Activated B cell treated with CpG ODN at 0.5 μM for 24 hours (primary cell): ENCODE measurements at regions not wholly inside any gene's neighbourhood (a gene's known extent, or its start where the extent isn't known, plus 50 kb on each side); places are given as distances from the start of the nearest gene placed in this dataset.

ENCODE experiments used
- ATAC-seq: fragments of 200-7000 bp; cut with Tn5 transposase; one replicate; pipeline ENCODE4 v1.10.0; 2021; ENCODE audit warnings: low read depth, mild to moderate bottlenecking, moderate library complexity
- CTCF ChIA-PET: fragments of 350-600 bp; sonication (Branson Sonifier 250); formaldehyde crosslinking; loops from one replicate; lab custom pipeline; 2021; ENCODE audit warnings: antibody characterized with exemption; lab: Charles Lee
- POLR2A ChIA-PET: fragments of 350-600 bp; sonication (Branson Sonifier 250); formaldehyde crosslinking; loops from one replicate; lab custom pipeline; 2021; ENCODE audit warnings: antibody characterized with exemption; lab: Charles Lee
- DNase-seq: peaks from one replicate; pipeline ENCODE4 v3.0.0; 2022
- H3K27ac Mint-ChIP-seq: one replicate; pipeline ENCODE4 v1.8.0; 2020; ENCODE audit warnings: mixed read lengths
- H3K27me3 Mint-ChIP-seq: one replicate; pipeline ENCODE4 v1.8.0; 2021; ENCODE audit warnings: mixed read lengths
- H3K36me3 Mint-ChIP-seq: one replicate; pipeline ENCODE4 v1.8.0; 2021; ENCODE audit warnings: low read depth, mixed read lengths
- H3K4me1 Mint-ChIP-seq: one replicate; pipeline ENCODE4 v1.8.0; 2021; ENCODE audit warnings: mixed read lengths
- H3K4me3 Mint-ChIP-seq: one replicate; pipeline ENCODE4 v1.8.0; 2020; ENCODE audit warnings: mild to moderate bottlenecking, mixed read lengths
- H3K9me3 Mint-ChIP-seq: one replicate; pipeline ENCODE4 v1.8.0; 2020; ENCODE audit warnings: mixed read lengths
- CTCF ChIP-seq: fragments of 200-600 bp; IDR thresholded peaks from one replicate; pipeline ENCODE4 v1.8.0; 2022; ENCODE audit warnings: antibody characterized with exemption, mild to moderate bottlenecking
- intact Hi-C: fragments of 100-400 bp; cut with micrococcal nuclease; formaldehyde crosslinking; loops from one replicate; pipeline ENCODE4 v1.15.1; 2024

GRCh38 chr19:30969591-30969990 is 379.6 kb downstream of the TSHZ3 start:
- CTCF ChIA-PET: no interaction called here
- ATAC-seq (no peak), DNase-seq (no peak)
- POLR2A ChIA-PET: no interaction called here
- H3K27ac Mint-ChIP-seq: no peak overlapping the region
- no peaks in the 10 kb centered on the region for H3K4me1 Mint-ChIP-seq
- peaks cover 16% of the 10 kb centered on the region for H3K9me3 Mint-ChIP-seq
- no peak for TF ChIP-seq CTCF
- no peaks in the 10 kb centered on the region for H3K27me3 Mint-ChIP-seq
- intact Hi-C loops: no loop called here
- H3K36me3 Mint-ChIP-seq: no peaks in the 10 kb centered on the region
- no peak overlapping the region for H3K4me3 Mint-ChIP-seq

- intact Hi-C loops: no loop called here
- no peak for TF ChIP-seq CTCF
- no peaks in the 10 kb centered on the region for H3K4me1 Mint-ChIP-seq
- no peaks in the 10 kb centered on the region for H3K36me3 Mint-ChIP-seq
- POLR2A ChIA-PET: no interaction called here
- ATAC-seq (no peak), DNase-seq (no peak)
- no peaks in the 10 kb centered on the region for H3K27me3 Mint-ChIP-seq
- H3K27ac Mint-ChIP-seq: no peak overlapping the region
- peaks cover 16% of the 10 kb centered on the region for H3K9me3 Mint-ChIP-seq
- CTCF ChIA-PET: no interaction called here
- no peak overlapping the region for H3K4me3 Mint-ChIP-seq
These were observed 380.3 kb downstream of the TSHZ3 start for GRCh38 chr19:30968841-30969399.

- Mint-ChIP-seq H3K4me1 (no peaks in the 10 kb centered on the region), H3K9me3 (peaks cover 16% of the 10 kb centered on the region), H3K27me3 (no peaks in the 10 kb centered on the region), H3K27ac (no peak overlapping the region), H3K4me3 (no peak overlapping the region), H3K36me3 (no peaks in the 10 kb centered on the region)
- no peak for DNase-seq
- ChIA-PET CTCF (no interaction called here), POLR2A (no interaction called here)
- intact Hi-C loops: no loop called here
- no peak for ATAC-seq
- TF ChIP-seq CTCF: no peak
These were observed 381.0 kb downstream of the TSHZ3 start for GRCh38 chr19:30968210-30968609.

- intact Hi-C loops: no loop called here
- no peaks in the 10 kb centered on the region for H3K4me1 Mint-ChIP-seq
- ATAC-seq: no peak
These were observed 382.8 kb downstream of the TSHZ3 start for GRCh38 chr19:30966486-30966885.

GRCh38 chr19:30959011-30959410 is 390.2 kb downstream of the TSHZ3 start:
- Mint-ChIP-seq H3K4me1 (no peaks in the 10 kb centered on the region), H3K27me3 (no peaks in the 10 kb centered on the region), H3K27ac (no peak overlapping the region), H3K36me3 (no peaks in the 10 kb centered on the region), H3K9me3 (peaks cover 19% of the 10 kb centered on the region), H3K4me3 (no peak overlapping the region)
- ChIA-PET POLR2A (no interaction called here), CTCF (no interaction called here)
- no peak for ATAC-seq
- no peak for DNase-seq
- no peak for TF ChIP-seq CTCF
- intact Hi-C loops: no loop called here

More at GRCh38 chr19:30966486-30966885, 382.8 kb downstream of the TSHZ3 start:
- POLR2A ChIA-PET: no interaction called here
- Mint-ChIP-seq H3K9me3 (peaks cover 19% of the 10 kb centered on the region), H3K27me3 (no peaks in the 10 kb centered on the region), H3K4me3 (no peak overlapping the region), H3K27ac (no peak overlapping the region), H3K36me3 (no peaks in the 10 kb centered on the region)
- TF ChIP-seq CTCF: no peak
- no peak for DNase-seq
- CTCF ChIA-PET: no interaction called here
